IMR-90 (cell line): ENCODE measurements at regions not wholly inside any gene's neighbourhood (a gene's known extent, or its start where the extent isn't known, plus 50 kb on each side); places are given as distances from the start of the nearest gene placed in this dataset.

Experiments used
- CEBPB ChIP-seq: IDR thresholded peaks from 2 replicates; pipeline ENCODE4 v1.6.1; 2012; ENCODE audit warnings: low read depth, low read length, improper control_type of control experiment
- MAFK ChIP-seq: IDR thresholded peaks from 2 replicates; pipeline ENCODE4 v1.6.1; 2012; ENCODE audit warnings: low read depth, low read length, improper control_type of control experiment
- MAZ ChIP-seq: IDR thresholded peaks from 2 replicates; pipeline ENCODE4 v1.6.1; 2012; ENCODE audit warnings: low read depth, mild to moderate bottlenecking, low read length, improper control_type of control experiment, moderate library complexity, borderline replicate concordance
- MXI1 ChIP-seq: IDR thresholded peaks from 2 replicates; pipeline ENCODE4 v1.6.1; 2012; ENCODE audit warnings: low read depth, mild to moderate bottlenecking, low read length, moderate library complexity, borderline replicate concordance
- POLR2A ChIP-seq: IDR thresholded peaks from 2 replicates; pipeline ENCODE4 v1.6.1; 2012; ENCODE audit warnings: mild to moderate bottlenecking, low read depth, low read length
- RFX5 ChIP-seq: IDR thresholded peaks from 2 replicates; pipeline ENCODE4 v1.8.0; 2012; ENCODE audit warnings: low read depth, mild to moderate bottlenecking, low read length, moderate library complexity
- SMC3 ChIP-seq: fragments of 150-350 bp; IDR thresholded peaks from 2 replicates; pipeline ENCODE4 v1.6.1; 2016; ENCODE audit warnings: low read depth, mild to moderate bottlenecking, antibody characterized with exemption, low read length, moderate library complexity
- TF ChIP-seq, protein P1 (sequence below): conservative IDR thresholded peaks from 2 replicates; pipeline ENCODE4 v1.5.1; 2012; ENCODE audit warnings: mild to moderate bottlenecking, low read depth, low read length, improper control_type of control experiment
- TF ChIP-seq, protein P2 (sequence below): fragments of 150-350 bp; IDR thresholded peaks from 2 replicates; pipeline ENCODE4 v1.6.1; 2017; ENCODE audit warnings: mild to moderate bottlenecking, antibody characterized with exemption, low read length, low read depth
- TF ChIP-seq, protein P3 (sequence below): fragments of 150-350 bp; IDR thresholded peaks from 2 replicates; pipeline ENCODE4 v1.6.1; 2016; ENCODE audit warnings: low read depth, mild to moderate bottlenecking, low read length, moderate library complexity, borderline replicate concordance

DNA sequence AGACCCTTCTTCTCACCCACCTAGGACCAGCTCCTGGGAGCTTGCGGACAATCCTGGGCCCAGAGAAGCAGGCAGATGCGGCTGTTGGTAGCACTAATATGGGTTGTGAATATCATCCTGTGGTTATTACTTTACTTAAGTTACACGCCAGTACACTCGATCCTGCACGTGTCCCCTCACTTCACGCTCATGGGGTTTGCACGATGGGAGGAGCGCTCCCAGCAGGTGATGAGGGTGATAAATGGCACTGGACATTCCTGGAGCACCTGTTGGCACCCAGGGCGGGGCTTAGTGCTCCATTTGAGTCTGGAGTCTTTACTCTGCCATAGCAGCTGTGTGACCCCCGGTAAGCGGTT is 335.1 kb downstream of the PREX1 start:
- TF ChIP-seq POLR2A (no peak), MXI1 (no peak), RFX5 (no peak), MAFK (no peak), CEBPB (no peak), SMC3 (no peak), MAZ (no peak)
- TF ChIP-seq, protein P1, sequence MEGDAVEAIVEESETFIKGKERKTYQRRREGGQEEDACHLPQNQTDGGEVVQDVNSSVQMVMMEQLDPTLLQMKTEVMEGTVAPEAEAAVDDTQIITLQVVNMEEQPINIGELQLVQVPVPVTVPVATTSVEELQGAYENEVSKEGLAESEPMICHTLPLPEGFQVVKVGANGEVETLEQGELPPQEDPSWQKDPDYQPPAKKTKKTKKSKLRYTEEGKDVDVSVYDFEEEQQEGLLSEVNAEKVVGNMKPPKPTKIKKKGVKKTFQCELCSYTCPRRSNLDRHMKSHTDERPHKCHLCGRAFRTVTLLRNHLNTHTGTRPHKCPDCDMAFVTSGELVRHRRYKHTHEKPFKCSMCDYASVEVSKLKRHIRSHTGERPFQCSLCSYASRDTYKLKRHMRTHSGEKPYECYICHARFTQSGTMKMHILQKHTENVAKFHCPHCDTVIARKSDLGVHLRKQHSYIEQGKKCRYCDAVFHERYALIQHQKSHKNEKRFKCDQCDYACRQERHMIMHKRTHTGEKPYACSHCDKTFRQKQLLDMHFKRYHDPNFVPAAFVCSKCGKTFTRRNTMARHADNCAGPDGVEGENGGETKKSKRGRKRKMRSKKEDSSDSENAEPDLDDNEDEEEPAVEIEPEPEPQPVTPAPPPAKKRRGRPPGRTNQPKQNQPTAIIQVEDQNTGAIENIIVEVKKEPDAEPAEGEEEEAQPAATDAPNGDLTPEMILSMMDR, result no peak
- TF ChIP-seq, protein P2, sequence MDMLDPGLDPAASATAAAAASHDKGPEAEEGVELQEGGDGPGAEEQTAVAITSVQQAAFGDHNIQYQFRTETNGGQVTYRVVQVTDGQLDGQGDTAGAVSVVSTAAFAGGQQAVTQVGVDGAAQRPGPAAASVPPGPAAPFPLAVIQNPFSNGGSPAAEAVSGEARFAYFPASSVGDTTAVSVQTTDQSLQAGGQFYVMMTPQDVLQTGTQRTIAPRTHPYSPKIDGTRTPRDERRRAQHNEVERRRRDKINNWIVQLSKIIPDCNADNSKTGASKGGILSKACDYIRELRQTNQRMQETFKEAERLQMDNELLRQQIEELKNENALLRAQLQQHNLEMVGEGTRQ, result no peak
- TF ChIP-seq, protein P3, sequence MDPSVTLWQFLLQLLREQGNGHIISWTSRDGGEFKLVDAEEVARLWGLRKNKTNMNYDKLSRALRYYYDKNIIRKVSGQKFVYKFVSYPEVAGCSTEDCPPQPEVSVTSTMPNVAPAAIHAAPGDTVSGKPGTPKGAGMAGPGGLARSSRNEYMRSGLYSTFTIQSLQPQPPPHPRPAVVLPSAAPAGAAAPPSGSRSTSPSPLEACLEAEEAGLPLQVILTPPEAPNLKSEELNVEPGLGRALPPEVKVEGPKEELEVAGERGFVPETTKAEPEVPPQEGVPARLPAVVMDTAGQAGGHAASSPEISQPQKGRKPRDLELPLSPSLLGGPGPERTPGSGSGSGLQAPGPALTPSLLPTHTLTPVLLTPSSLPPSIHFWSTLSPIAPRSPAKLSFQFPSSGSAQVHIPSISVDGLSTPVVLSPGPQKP, result no peak
